ENCODE measurements at regions not wholly inside any gene's neighbourhood (a gene's known extent, or its start where the extent isn't known, plus 50 kb on each side); places are given as distances from the start of the nearest gene placed in this dataset.

DNA sequence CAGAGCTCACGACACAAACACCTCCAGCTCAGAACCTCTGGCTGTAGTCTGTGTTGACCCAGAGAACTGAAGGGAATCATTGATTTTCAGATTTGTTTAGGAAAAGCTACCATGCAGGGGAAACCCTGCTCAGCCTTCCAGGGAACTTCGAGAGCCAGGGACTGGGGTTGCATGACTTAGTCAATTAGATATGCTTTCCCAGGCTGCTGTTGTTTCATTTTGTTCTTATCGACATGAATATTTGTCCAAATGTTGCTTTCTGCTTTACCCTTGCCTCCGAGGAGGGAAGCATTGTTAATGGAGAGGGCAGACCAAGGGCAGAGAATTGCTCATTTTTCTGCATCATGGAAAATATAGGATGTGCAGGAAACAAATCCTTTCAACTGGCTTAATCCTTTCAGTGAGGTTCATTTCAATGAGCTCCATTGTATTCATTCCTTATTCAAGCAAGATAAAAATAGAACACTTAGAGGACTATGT lies 82.5 kb downstream of the KLF5 start:
- TF ChIP-seq, protein P1, sequence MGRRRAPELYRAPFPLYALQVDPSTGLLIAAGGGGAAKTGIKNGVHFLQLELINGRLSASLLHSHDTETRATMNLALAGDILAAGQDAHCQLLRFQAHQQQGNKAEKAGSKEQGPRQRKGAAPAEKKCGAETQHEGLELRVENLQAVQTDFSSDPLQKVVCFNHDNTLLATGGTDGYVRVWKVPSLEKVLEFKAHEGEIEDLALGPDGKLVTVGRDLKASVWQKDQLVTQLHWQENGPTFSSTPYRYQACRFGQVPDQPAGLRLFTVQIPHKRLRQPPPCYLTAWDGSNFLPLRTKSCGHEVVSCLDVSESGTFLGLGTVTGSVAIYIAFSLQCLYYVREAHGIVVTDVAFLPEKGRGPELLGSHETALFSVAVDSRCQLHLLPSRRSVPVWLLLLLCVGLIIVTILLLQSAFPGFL (CRISPR knock-in tag; IDR thresholded peaks at IDR 0.05; ENCODE audit: borderline replicate concordance): no peak
- TF ChIP-seq GTF2I (CRISPR knock-in tag; conservative IDR thresholded peaks at IDR 0.05) (no peak), ZNF263 (CRISPR knock-in tag; IDR thresholded peaks at IDR 0.05; ENCODE audit: low read depth) (no peak), HMGA2 (CRISPR knock-in tag; IDR thresholded peaks at IDR 0.05) (no peak)
- DNase-seq (ENCODE audit: low spot score) (no peak), ATAC-seq (no peak)
- ChIA-PET POLR2A (no interaction called here), CTCF (interaction anchor here (0.6 kb wide), 1 partner anchor 332 kb away, joined by 6 read pairs; no protein-coding TSS in a partner anchor)
- Mint-ChIP-seq H3K4me3 (no peak overlapping the region), H3K36me3 (no peaks in the 10 kb centered on the region), H3K4me1 (peaks cover 30% of the 10 kb centered on the region), H3K9me3 (no peaks in the 10 kb centered on the region), H3K27me3 (ENCODE audit: low read depth) (no peaks in the 10 kb centered on the region), H3K27ac (no peak overlapping the region)

DNA sequence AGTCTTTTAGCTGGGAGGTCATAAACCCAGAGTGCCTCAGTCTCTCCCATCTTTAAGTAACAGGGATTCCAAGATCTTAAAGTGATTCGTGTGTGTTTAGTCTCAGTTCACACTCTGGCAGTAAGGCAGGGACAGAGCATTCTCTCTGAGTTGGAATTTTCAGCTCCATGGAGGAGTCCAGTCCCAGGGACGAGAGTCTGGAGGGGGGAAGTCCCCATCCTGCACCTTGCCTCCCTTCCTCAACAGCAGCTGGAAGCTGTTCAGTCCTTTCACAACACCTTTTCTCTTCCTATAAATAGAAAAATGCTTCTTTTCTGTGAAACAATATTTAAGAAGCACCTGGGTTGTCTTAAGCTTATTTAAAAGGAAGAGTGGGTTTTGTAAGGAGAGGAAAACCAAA lies 82.0 kb downstream of the KLF5 start:
- no peaks in the 10 kb centered on the region for H3K9me3 Mint-ChIP-seq
- H3K4me1 Mint-ChIP-seq: peaks cover 30% of the 10 kb centered on the region
- no peak for ATAC-seq
- ChIA-PET POLR2A (interaction anchor here (0.6 kb wide), 1 partner anchor 121 kb away, joined by 4 read pairs; no protein-coding TSS in a partner anchor), CTCF (no interaction called here)
- H3K27me3 Mint-ChIP-seq (ENCODE audit: low read depth): no peaks in the 10 kb centered on the region
- H3K4me3 Mint-ChIP-seq: no peak overlapping the region
- H3K27ac Mint-ChIP-seq: no peak overlapping the region
- no peak for TF ChIP-seq SOX15 (CRISPR knock-in tag; IDR thresholded peaks at IDR 0.05)
- TF ChIP-seq, protein P2, sequence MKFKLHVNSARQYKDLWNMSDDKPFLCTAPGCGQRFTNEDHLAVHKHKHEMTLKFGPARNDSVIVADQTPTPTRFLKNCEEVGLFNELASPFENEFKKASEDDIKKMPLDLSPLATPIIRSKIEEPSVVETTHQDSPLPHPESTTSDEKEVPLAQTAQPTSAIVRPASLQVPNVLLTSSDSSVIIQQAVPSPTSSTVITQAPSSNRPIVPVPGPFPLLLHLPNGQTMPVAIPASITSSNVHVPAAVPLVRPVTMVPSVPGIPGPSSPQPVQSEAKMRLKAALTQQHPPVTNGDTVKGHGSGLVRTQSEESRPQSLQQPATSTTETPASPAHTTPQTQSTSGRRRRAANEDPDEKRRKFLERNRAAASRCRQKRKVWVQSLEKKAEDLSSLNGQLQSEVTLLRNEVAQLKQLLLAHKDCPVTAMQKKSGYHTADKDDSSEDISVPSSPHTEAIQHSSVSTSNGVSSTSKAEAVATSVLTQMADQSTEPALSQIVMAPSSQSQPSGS (CRISPR knock-in tag; IDR thresholded peaks at IDR 0.05; ENCODE audit: borderline replicate concordance, low read depth): no peak
- no peak for TF ChIP-seq RELA (CRISPR knock-in tag; IDR thresholded peaks at IDR 0.05; ENCODE audit: borderline replicate concordance)
- TF ChIP-seq, protein P3, sequence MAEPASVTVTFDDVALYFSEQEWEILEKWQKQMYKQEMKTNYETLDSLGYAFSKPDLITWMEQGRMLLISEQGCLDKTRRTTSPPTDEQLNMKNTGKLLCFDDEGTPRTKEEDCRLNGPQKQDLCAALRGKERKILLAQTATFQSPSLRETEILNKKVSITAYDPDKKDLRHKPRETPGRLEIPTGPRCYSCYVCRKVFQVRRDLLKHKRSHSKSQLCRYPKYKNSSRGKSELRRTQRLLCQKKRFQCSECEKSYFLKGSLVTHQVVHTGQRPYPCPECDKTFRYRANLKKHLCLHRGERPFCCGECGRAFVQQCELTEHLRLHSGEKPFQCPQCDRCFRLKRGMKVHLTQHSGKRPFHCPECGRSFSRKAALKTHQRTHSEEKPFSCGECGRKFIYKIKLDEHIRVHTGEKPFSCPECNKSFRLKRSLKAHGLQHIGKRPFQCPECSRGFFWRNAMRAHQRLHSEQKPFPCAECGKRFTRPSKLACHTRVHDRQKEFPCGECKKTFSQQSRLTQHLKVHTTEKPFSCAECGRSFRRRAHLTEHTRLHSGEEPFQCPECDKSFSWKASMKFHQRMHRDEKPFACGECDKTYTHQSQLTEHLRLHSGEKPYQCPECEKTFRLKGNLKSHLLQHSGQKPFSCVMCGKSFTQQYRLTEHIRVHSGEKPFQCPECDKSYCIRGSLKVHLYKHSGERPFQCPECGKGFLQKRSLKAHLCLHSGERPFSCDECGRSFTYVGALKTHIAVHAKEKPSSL (CRISPR knock-in tag; conservative IDR thresholded peaks at IDR 0.05): no peak
- TF ChIP-seq, protein P4, sequence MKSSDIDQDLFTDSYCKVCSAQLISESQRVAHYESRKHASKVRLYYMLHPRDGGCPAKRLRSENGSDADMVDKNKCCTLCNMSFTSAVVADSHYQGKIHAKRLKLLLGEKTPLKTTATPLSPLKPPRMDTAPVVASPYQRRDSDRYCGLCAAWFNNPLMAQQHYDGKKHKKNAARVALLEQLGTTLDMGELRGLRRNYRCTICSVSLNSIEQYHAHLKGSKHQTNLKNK (CRISPR knock-in tag; IDR thresholded peaks at IDR 0.05): no peak
- no peak for TF ChIP-seq PRRX2 (CRISPR knock-in tag; IDR thresholded peaks at IDR 0.05)
- no peak for TF ChIP-seq ZNF219 (CRISPR knock-in tag; IDR thresholded peaks at IDR 0.05; ENCODE audit: borderline replicate concordance)
- TF ChIP-seq ZNF416 (CRISPR knock-in tag; IDR thresholded peaks at IDR 0.05): no peak
- TF ChIP-seq, protein P5, sequence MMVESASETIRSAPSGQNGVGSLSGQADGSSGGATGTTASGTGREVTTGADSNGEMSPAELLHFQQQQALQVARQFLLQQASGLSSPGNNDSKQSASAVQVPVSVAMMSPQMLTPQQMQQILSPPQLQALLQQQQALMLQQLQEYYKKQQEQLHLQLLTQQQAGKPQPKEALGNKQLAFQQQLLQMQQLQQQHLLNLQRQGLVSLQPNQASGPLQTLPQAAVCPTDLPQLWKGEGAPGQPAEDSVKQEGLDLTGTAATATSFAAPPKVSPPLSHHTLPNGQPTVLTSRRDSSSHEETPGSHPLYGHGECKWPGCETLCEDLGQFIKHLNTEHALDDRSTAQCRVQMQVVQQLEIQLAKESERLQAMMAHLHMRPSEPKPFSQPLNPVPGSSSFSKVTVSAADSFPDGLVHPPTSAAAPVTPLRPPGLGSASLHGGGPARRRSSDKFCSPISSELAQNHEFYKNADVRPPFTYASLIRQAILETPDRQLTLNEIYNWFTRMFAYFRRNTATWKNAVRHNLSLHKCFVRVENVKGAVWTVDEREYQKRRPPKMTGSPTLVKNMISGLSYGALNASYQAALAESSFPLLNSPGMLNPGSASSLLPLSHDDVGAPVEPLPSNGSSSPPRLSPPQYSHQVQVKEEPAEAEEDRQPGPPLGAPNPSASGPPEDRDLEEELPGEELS (CRISPR knock-in tag; IDR thresholded peaks at IDR 0.05): no peak
- TF ChIP-seq ATF1 (CRISPR knock-in tag; IDR thresholded peaks at IDR 0.05): no peak
- no peaks in the 10 kb centered on the region for H3K36me3 Mint-ChIP-seq
- no peak for DNase-seq (ENCODE audit: low spot score)

All from WTC11 (cell line).